MM.1S (cell line): ENCODE measurements at regions not wholly inside any gene's neighbourhood (a gene's known extent, or its start where the extent isn't known, plus 50 kb on each side); places are given as distances from the start of the nearest gene placed in this dataset.

Experiments used
- CTCF ChIP-seq: fragments of 300-600 bp; sonication (generic); IDR thresholded peaks from 2 replicates; pipeline ENCODE4 v1.5.1; 2016; ENCODE audit warnings: antibody characterized with exemption, low read length, mixed read lengths
- EZH2phosphoT487 ChIP-seq: fragments of 300-600 bp; sonication (generic); IDR thresholded peaks from 2 replicates; pipeline ENCODE4 v1.6.1; 2018; ENCODE audit warnings: antibody characterized with exemption, low read length

- TF ChIP-seq CTCF (no peak), EZH2phosphoT487 (no peak)
Measured at GRCh38 chr2:33900610-33901009, 301.5 kb upstream of the FAM98A start.
